ENCODE measurements at regions not wholly inside any gene's neighbourhood (a gene's known extent, or its start where the extent isn't known, plus 50 kb on each side); places are given as distances from the start of the nearest gene placed in this dataset.

- H3K4me1 Mint-ChIP-seq = no peaks in the 10 kb centered on the region
- DNase-seq (no peak), ATAC-seq (ENCODE audit: low read depth in 2 of 2) (no peak)
- H3K9me3 Mint-ChIP-seq = peaks cover 0 to 5% (median 0%) of the 10 kb centered on the region in 7 donors
- peaks cover 0 to 21% (median 9%) of the 10 kb centered on the region in 3 donors for H3K27me3 Mint-ChIP-seq
- no peak overlapping the region for H3K4me3 Mint-ChIP-seq
- H3K27ac Mint-ChIP-seq = no peak overlapping the region
- H3K36me3 Mint-ChIP-seq = no peaks in the 10 kb centered on the region
These were observed 53.7 kb upstream of the OTOGL start for GRCh38 chr12:80045594-80045993.

- no peak for DNase-seq
- peaks cover 0 to 5% (median 0%) of the 10 kb centered on the region in 7 donors for H3K9me3 Mint-ChIP-seq
- H3K27ac Mint-ChIP-seq = no peak overlapping the region
- H3K4me3 Mint-ChIP-seq = no peak overlapping the region
- H3K36me3 Mint-ChIP-seq = no peaks in the 10 kb centered on the region
- ATAC-seq (ENCODE audit: low read depth in 2 of 2) = no peak
- H3K27me3 Mint-ChIP-seq = peaks cover 0 to 14% (median 9%) of the 10 kb centered on the region in 3 donors
- H3K4me1 Mint-ChIP-seq = no peaks in the 10 kb centered on the region
These were observed 54.7 kb upstream of the OTOGL start for GRCh38 chr12:80044694-80045046.

- Mint-ChIP-seq H3K4me1 (no peaks in the 10 kb centered on the region), H3K27ac (peak overlapping the region in 1 of 6 donors; percentile 45), H3K9me3 (peaks cover 0 to 5% (median 0%) of the 10 kb centered on the region in 7 donors), H3K36me3 (no peaks in the 10 kb centered on the region), H3K4me3 (no peak overlapping the region), H3K27me3 (peaks cover 0 to 8% (median 8%) of the 10 kb centered on the region in 3 donors)
- no peak for ATAC-seq (ENCODE audit: low read depth in 2 of 2)
- DNase-seq = no peak
These were observed 57.6 kb upstream of the OTOGL start for GRCh38 chr12:80041692-80042091.

GRCh38 chr12:80041071-80041470 is 58.3 kb upstream of the OTOGL start:
- ATAC-seq (ENCODE audit: low read depth in 2 of 2) (no peak), DNase-seq (no peak)
- H3K9me3 Mint-ChIP-seq = peaks cover 0 to 5% (median 0%) of the 10 kb centered on the region in 7 donors
- no peaks in the 10 kb centered on the region for H3K36me3 Mint-ChIP-seq
- no peaks in the 10 kb centered on the region for H3K4me1 Mint-ChIP-seq
- H3K4me3 Mint-ChIP-seq = no peak overlapping the region
- H3K27ac Mint-ChIP-seq = no peak overlapping the region
- H3K27me3 Mint-ChIP-seq = peaks cover 0 to 8% (median 8%) of the 10 kb centered on the region in 3 donors

GRCh38 chr12:80040075-80040738 is 59.1 kb upstream of the OTOGL start:
- no peak for DNase-seq
- H3K36me3 Mint-ChIP-seq = no peaks in the 10 kb centered on the region
- no peak overlapping the region for H3K4me3 Mint-ChIP-seq
- no peaks in the 10 kb centered on the region for H3K4me1 Mint-ChIP-seq
- no peak for ATAC-seq (ENCODE audit: low read depth in 2 of 2)
- H3K27me3 Mint-ChIP-seq = peaks cover 0 to 8% (median 8%) of the 10 kb centered on the region in 3 donors
- peaks cover 0 to 5% (median 0%) of the 10 kb centered on the region in 7 donors for H3K9me3 Mint-ChIP-seq
- no peak overlapping the region for H3K27ac Mint-ChIP-seq

- no peaks in the 10 kb centered on the region for H3K4me1 Mint-ChIP-seq
- ATAC-seq (ENCODE audit: low read depth in 2 of 2) (no peak), DNase-seq (no peak)
- peaks cover 0 to 3% (median 0%) of the 10 kb centered on the region in 7 donors for H3K9me3 Mint-ChIP-seq
- no peak overlapping the region for H3K4me3 Mint-ChIP-seq
- no peak overlapping the region for H3K27ac Mint-ChIP-seq
- peaks cover 0 to 14% (median 0%) of the 10 kb centered on the region in 3 donors for H3K27me3 Mint-ChIP-seq
- H3K36me3 Mint-ChIP-seq = no peaks in the 10 kb centered on the region
These were observed 61.2 kb upstream of the OTOGL start for GRCh38 chr12:80038062-80038560.

- peaks cover 7 to 33% (median 10%) of the 10 kb centered on the region in 3 donors for H3K27me3 Mint-ChIP-seq
- H3K4me3 Mint-ChIP-seq = no peak overlapping the region
- no peaks in the 10 kb centered on the region for H3K4me1 Mint-ChIP-seq
- ATAC-seq (ENCODE audit: low read depth in 2 of 2) (no peak), DNase-seq (no peak)
- peaks cover 0 to 3% (median 0%) of the 10 kb centered on the region in 7 donors for H3K9me3 Mint-ChIP-seq
- H3K27ac Mint-ChIP-seq = no peak overlapping the region
- H3K36me3 Mint-ChIP-seq = no peaks in the 10 kb centered on the region
These were observed 65.9 kb upstream of the OTOGL start for GRCh38 chr12:80033448-80033847.

GRCh38 chr12:80032946-80033345 is 66.4 kb upstream of the OTOGL start:
- ATAC-seq (ENCODE audit: low read depth in 2 of 2) (no peak), DNase-seq (no peak)
- H3K27me3 Mint-ChIP-seq = peaks cover 7 to 33% (median 10%) of the 10 kb centered on the region in 3 donors
- peaks cover 0 to 3% (median 0%) of the 10 kb centered on the region in 7 donors for H3K9me3 Mint-ChIP-seq
- H3K27ac Mint-ChIP-seq = no peak overlapping the region
- no peaks in the 10 kb centered on the region for H3K4me1 Mint-ChIP-seq
- H3K36me3 Mint-ChIP-seq = no peaks in the 10 kb centered on the region
- no peak overlapping the region for H3K4me3 Mint-ChIP-seq

- no peak overlapping the region for H3K4me3 Mint-ChIP-seq
- peaks cover 8 to 32% (median 16%) of the 10 kb centered on the region in 3 donors for H3K27me3 Mint-ChIP-seq
- ATAC-seq (ENCODE audit: low read depth in 2 of 2) = no peak
- no peaks in the 10 kb centered on the region for H3K4me1 Mint-ChIP-seq
- H3K36me3 Mint-ChIP-seq = peaks cover 0 to under 1% of the 10 kb centered on the region in 2 donors
- no peak for DNase-seq
- H3K27ac Mint-ChIP-seq = no peak overlapping the region
- peaks cover 0 to 12% (median 0%) of the 10 kb centered on the region in 7 donors for H3K9me3 Mint-ChIP-seq
These were observed 68.1 kb upstream of the OTOGL start for GRCh38 chr12:80031229-80031628.

GRCh38 chr12:80025638-80026037 is 73.7 kb upstream of the OTOGL start:
- peaks cover 16 to 28% (median 21%) of the 10 kb centered on the region in 3 donors for H3K27me3 Mint-ChIP-seq
- H3K4me1 Mint-ChIP-seq = no peaks in the 10 kb centered on the region
- H3K36me3 Mint-ChIP-seq = peaks cover 5 to 7% of the 10 kb centered on the region in 2 donors
- H3K9me3 Mint-ChIP-seq = peaks cover 5 to 20% (median 8%) of the 10 kb centered on the region in 7 donors
- H3K27ac Mint-ChIP-seq = no peak overlapping the region
- ATAC-seq (ENCODE audit: low read depth in 2 of 2) = no peak
- no peak for DNase-seq
- H3K4me3 Mint-ChIP-seq = no peak overlapping the region

- Mint-ChIP-seq H3K4me1 (no peaks in the 10 kb centered on the region), H3K9me3 (peaks cover 0 to 7% (median 1%) of the 10 kb centered on the region in 7 donors), H3K27me3 (peaks cover 4 to 10% (median 8%) of the 10 kb centered on the region in 3 donors), H3K27ac (no peak overlapping the region), H3K4me3 (no peak overlapping the region), H3K36me3 (peaks cover 0 to 8% of the 10 kb centered on the region in 2 donors)
- no peak for DNase-seq
- ATAC-seq (ENCODE audit: low read depth in 2 of 2) = no peak
These were observed 79.6 kb upstream of the OTOGL start for GRCh38 chr12:80019691-80020090.

- Mint-ChIP-seq H3K27ac (no peak overlapping the region), H3K27me3 (peaks cover 4 to 15% (median 5%) of the 10 kb centered on the region in 3 donors), H3K36me3 (peaks cover 0 to 11% of the 10 kb centered on the region in 2 donors), H3K4me1 (no peaks in the 10 kb centered on the region), H3K4me3 (no peak overlapping the region), H3K9me3 (peaks cover 0 to 9% (median 2%) of the 10 kb centered on the region in 7 donors)
- no peak for ATAC-seq (ENCODE audit: low read depth in 2 of 2)
- no peak for DNase-seq
These were observed 81.2 kb upstream of the OTOGL start for GRCh38 chr12:80018119-80018518.

- no peak overlapping the region for H3K4me3 Mint-ChIP-seq
- DNase-seq (no peak), ATAC-seq (ENCODE audit: low read depth in 2 of 2) (no peak)
- H3K27ac Mint-ChIP-seq = no peak overlapping the region
- peaks cover 0 to 9% (median 2%) of the 10 kb centered on the region in 7 donors for H3K9me3 Mint-ChIP-seq
- no peaks in the 10 kb centered on the region for H3K4me1 Mint-ChIP-seq
- peaks cover 3 to 15% (median 4%) of the 10 kb centered on the region in 3 donors for H3K27me3 Mint-ChIP-seq
- H3K36me3 Mint-ChIP-seq = peaks cover 0 to 11% of the 10 kb centered on the region in 2 donors
These were observed 82.0 kb upstream of the OTOGL start for GRCh38 chr12:80017261-80017870.

- H3K27ac Mint-ChIP-seq = no peak overlapping the region
- H3K4me3 Mint-ChIP-seq = no peak overlapping the region
- ATAC-seq (ENCODE audit: low read depth in 2 of 2) (no peak), DNase-seq (no peak)
- peaks cover 0 to 9% (median 2%) of the 10 kb centered on the region in 7 donors for H3K9me3 Mint-ChIP-seq
- H3K4me1 Mint-ChIP-seq = no peaks in the 10 kb centered on the region
- H3K36me3 Mint-ChIP-seq = peaks cover 0 to 11% of the 10 kb centered on the region in 2 donors
- peaks cover 0 to 15% (median 4%) of the 10 kb centered on the region in 3 donors for H3K27me3 Mint-ChIP-seq
These were observed 81.8 kb upstream of the PPP1R12A start for GRCh38 chr12:80016684-80017083.
